SU-DHL-6 (cell line): ENCODE measurements at regions not wholly inside any gene's neighbourhood (a gene's known extent, or its start where the extent isn't known, plus 50 kb on each side); places are given as distances from the start of the nearest gene placed in this dataset.
"Not testable (repeated sequence)": the region's sequence is repeated elsewhere in the genome, so short reads cannot be mapped to it uniquely, and the experiment has no call there.

ENCODE experiments used
- H2AFZ ChIP-seq: fragments of 200-600 bp; sonication (generic); 2 replicates; pipeline ENCODE4 v1.6.1; 2014; ENCODE audit warnings: low read depth, mild to moderate bottlenecking, moderate library complexity, mixed read lengths, antibody characterized with exemption, low read length; ENCODE audit not compliant: severe bottlenecking
- H3F3A ChIP-seq: fragments of 200-600 bp; shearing (Covaris generic); 2 replicates; pipeline ENCODE4 v1.6.0; 2016; ENCODE audit warnings: antibody characterized with exemption, mild to moderate bottlenecking; ENCODE audit not compliant: insufficient read depth
- H3K27ac ChIP-seq: fragments of 200-600 bp; sonication (generic); 2 replicates; pipeline ENCODE4 v1.5.1; 2016; ENCODE audit warnings: low read depth, mild to moderate bottlenecking, low read length, moderate library complexity, mixed read lengths
- H3K27me3 ChIP-seq: fragments of 200-600 bp; sonication (generic), shearing (Covaris generic); 2 replicates; pipeline ENCODE4 v1.6.0; 2014; ENCODE audit warnings: mild to moderate bottlenecking, low read length
- H3K36me3 ChIP-seq: fragments of 200-600 bp; sonication (generic); 2 replicates; pipeline ENCODE4 v1.6.1; 2014; ENCODE audit warnings: mild to moderate bottlenecking, low read length, mixed read lengths
- H3K4me2 ChIP-seq: fragments of 300-600, 200-600 bp; shearing (Covaris generic), sonication (generic); 2 replicates; pipeline ENCODE4 v1.6.0; 2014; ENCODE audit warnings: low read length, low read depth, mild to moderate bottlenecking; ENCODE audit not compliant: poor library complexity, severe bottlenecking
- H3K4me3 ChIP-seq: fragments of 200-600 bp; sonication (generic); 2 replicates; pipeline ENCODE4 v1.5.1; 2014; ENCODE audit warnings: antibody characterized with exemption, low read length, mild to moderate bottlenecking, mixed read lengths; ENCODE audit not compliant: insufficient read depth, poor library complexity, severe bottlenecking
- H3K79me2 ChIP-seq: fragments of 200-600 bp; sonication (generic); 2 replicates; pipeline ENCODE4 v1.6.1; 2014; ENCODE audit warnings: mild to moderate bottlenecking, low read length, moderate library complexity; ENCODE audit not compliant: insufficient read depth
- H3K9ac ChIP-seq: fragments of 200-600 bp; sonication (generic); 2 replicates; pipeline ENCODE4 v1.7.0; 2014; ENCODE audit warnings: mild to moderate bottlenecking, low read length
- H3K9me2 ChIP-seq: fragments of 200-600 bp; sonication (generic); replicated peaks from 2 replicates; pipeline ENCODE4 v1.6.1; 2014; ENCODE audit warnings: low read length; ENCODE audit not compliant: insufficient read depth
- H3K9me3 ChIP-seq: fragments of 200-600 bp; sonication (generic); 2 replicates; pipeline ENCODE4 v1.6.1; 2014; ENCODE audit warnings: low read length, mixed read lengths; ENCODE audit not compliant: insufficient read depth
- H4K20me1 ChIP-seq: fragments of 200-600 bp; sonication (generic); 2 replicates; pipeline ENCODE4 v1.6.1; 2014; ENCODE audit warnings: low read depth, mild to moderate bottlenecking, antibody characterized with exemption, low read length, moderate library complexity, mixed read lengths
- EZH2phosphoT487 ChIP-seq: fragments of 200-600 bp; sonication (generic), shearing (Covaris generic); conservative IDR thresholded peaks from 2 replicates; pipeline ENCODE4 v1.6.1; 2018; ENCODE audit warnings: mild to moderate bottlenecking, antibody characterized with exemption, low read length, moderate library complexity, mixed read lengths
- TF ChIP-seq, protein P1 (sequence below): fragments of 200-600 bp; sonication (generic); IDR thresholded peaks from one replicate; pipeline ENCODE4 v1.5.1; 2017; ENCODE audit warnings: antibody characterized with exemption, mild to moderate bottlenecking, low read length, moderate library complexity; ENCODE audit not compliant: insufficient read depth, poor library complexity, severe bottlenecking

DNA sequence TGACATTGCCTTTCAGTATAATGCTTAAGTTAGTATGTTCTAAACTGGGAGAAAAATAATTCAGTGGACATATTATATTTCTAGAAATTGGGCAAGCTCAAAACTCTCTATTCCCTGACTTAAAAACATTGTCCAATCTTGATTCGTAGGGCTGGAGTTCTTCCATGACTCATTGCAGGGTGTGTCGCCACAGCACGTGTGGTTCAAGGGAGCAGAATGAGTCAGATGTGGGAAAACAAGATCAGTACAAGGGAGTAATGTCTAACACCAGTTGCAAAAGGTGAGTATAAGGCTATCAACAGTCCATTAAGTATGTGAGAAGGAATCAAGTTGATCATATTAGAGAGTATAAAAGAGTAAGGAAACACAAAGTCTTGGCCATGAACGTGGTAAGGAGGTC is 887.0 kb downstream of the TMTC2 start:
- H3K36me3 ChIP-seq: no peaks in the 10 kb centered on the region
- no peaks in the 10 kb centered on the region for H3K9me3 ChIP-seq
- no peak overlapping the region for H3K4me3 ChIP-seq
- peak overlapping the region; percentile 2 for H2AFZ ChIP-seq
- H3K4me2 ChIP-seq: no peak overlapping the region
- no peaks in the 10 kb centered on the region for H3K9me2 ChIP-seq
- H3F3A ChIP-seq: no peaks in the 10 kb centered on the region
- H3K27me3 ChIP-seq: no peaks in the 10 kb centered on the region
- no peak for TF ChIP-seq EZH2phosphoT487
- TF ChIP-seq, protein P1, sequence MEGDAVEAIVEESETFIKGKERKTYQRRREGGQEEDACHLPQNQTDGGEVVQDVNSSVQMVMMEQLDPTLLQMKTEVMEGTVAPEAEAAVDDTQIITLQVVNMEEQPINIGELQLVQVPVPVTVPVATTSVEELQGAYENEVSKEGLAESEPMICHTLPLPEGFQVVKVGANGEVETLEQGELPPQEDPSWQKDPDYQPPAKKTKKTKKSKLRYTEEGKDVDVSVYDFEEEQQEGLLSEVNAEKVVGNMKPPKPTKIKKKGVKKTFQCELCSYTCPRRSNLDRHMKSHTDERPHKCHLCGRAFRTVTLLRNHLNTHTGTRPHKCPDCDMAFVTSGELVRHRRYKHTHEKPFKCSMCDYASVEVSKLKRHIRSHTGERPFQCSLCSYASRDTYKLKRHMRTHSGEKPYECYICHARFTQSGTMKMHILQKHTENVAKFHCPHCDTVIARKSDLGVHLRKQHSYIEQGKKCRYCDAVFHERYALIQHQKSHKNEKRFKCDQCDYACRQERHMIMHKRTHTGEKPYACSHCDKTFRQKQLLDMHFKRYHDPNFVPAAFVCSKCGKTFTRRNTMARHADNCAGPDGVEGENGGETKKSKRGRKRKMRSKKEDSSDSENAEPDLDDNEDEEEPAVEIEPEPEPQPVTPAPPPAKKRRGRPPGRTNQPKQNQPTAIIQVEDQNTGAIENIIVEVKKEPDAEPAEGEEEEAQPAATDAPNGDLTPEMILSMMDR: no peak
- no peaks in the 10 kb centered on the region for H4K20me1 ChIP-seq
- H3K79me2 ChIP-seq: no peaks in the 10 kb centered on the region
- H3K9ac ChIP-seq: no peak overlapping the region
- no peak overlapping the region for H3K27ac ChIP-seq

GRCh38 chr12:83559650-83560049 is 872.9 kb downstream of the TMTC2 start:
- H3K27ac ChIP-seq: no peak overlapping the region
- H3K9me3 ChIP-seq: no peaks in the 10 kb centered on the region
- H3K4me2 ChIP-seq: no peak overlapping the region
- TF ChIP-seq, protein P1: no peak
- TF ChIP-seq EZH2phosphoT487: no peak
- no peaks in the 10 kb centered on the region for H3F3A ChIP-seq
- H3K79me2 ChIP-seq: no peaks in the 10 kb centered on the region
- H3K4me3 ChIP-seq: no peak overlapping the region
- no peaks in the 10 kb centered on the region for H4K20me1 ChIP-seq
- no peak overlapping the region for H3K9ac ChIP-seq
- no peaks in the 10 kb centered on the region for H3K27me3 ChIP-seq
- H2AFZ ChIP-seq: no peak overlapping the region
- no peaks in the 10 kb centered on the region for H3K9me2 ChIP-seq
- no peaks in the 10 kb centered on the region for H3K36me3 ChIP-seq

DNA sequence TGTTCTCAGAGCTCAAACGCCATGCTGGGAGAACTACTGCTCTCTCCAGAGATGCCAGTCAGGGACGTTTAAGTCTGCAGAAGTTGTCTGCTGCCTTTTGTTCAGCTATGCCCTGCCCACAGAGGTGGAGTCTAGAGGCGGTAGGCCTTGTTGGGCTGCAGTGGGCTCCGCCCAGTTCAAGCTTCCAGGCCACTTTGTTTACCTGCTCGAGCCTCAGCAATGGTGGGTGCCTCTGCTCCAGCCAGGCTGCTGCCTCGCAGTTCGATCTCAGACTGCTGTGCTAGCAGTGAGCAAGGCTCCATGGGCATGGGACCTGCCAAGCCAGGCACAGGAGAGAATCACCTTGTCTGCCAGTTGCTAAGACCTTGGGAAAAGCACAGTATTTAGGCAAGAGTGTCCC is 869.3 kb downstream of the TMTC2 start:
- not testable (repeated sequence) for H2AFZ ChIP-seq, H3K36me3 ChIP-seq, H3K9ac ChIP-seq, H3K27ac ChIP-seq, H3K4me3 ChIP-seq, H3F3A ChIP-seq, H3K9me2 ChIP-seq, H3K27me3 ChIP-seq, H4K20me1 ChIP-seq, H3K4me2 ChIP-seq, H3K79me2 ChIP-seq, H3K9me3 ChIP-seq

DNA sequence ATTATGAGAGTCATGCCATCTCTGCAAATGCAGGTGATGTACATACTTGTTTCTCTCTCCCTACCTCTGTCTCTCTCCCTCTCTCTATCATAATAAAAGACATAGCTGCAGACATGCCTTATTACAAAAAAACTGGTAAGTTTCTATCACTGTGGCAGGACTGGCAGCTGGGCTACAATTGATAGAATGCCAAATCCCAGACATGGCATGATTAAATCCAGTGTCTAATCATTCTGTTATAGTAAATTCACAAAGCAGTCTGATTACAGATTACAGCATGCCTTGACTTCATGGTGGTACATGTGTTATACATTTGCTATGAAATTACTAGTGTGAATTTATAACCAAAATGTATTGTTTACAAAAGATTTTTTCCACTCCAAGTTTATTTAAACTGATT is 854.7 kb downstream of the TMTC2 start:
- H3K4me2 ChIP-seq: no peak overlapping the region
- no peaks in the 10 kb centered on the region for H4K20me1 ChIP-seq
- H2AFZ ChIP-seq: no peak overlapping the region
- no peaks in the 10 kb centered on the region for H3F3A ChIP-seq
- H3K79me2 ChIP-seq: no peaks in the 10 kb centered on the region
- H3K9me3 ChIP-seq: no peaks in the 10 kb centered on the region
- no peak for TF ChIP-seq EZH2phosphoT487
- TF ChIP-seq, protein P1: no peak
- no peak overlapping the region for H3K4me3 ChIP-seq
- no peak overlapping the region for H3K9ac ChIP-seq
- no peak overlapping the region for H3K27ac ChIP-seq
- H3K36me3 ChIP-seq: no peaks in the 10 kb centered on the region
- H3K27me3 ChIP-seq: no peaks in the 10 kb centered on the region
- H3K9me2 ChIP-seq: no peaks in the 10 kb centered on the region
